HepG2 (cell line): ENCODE measurements at regions not wholly inside any gene's neighbourhood (a gene's known extent, or its start where the extent isn't known, plus 50 kb on each side); places are given as distances from the start of the nearest gene placed in this dataset.

Source experiments
- ATAC-seq: fragments of 200-7000 bp; cut with Tn5 transposase; 3 replicates; pipeline ENCODE4 v1.9.1; 2020; ENCODE audit warnings: mild to moderate bottlenecking, moderate library complexity
- BruUV-seq: library from RNA; stranded (reverse); fragments of 400-500 nt; replicated peaks from 2 replicates; lab custom pipeline; 2021; lab: Mats Ljungman, UMichigan
- CTCF ChIA-PET: fragments of 300-600 bp; formaldehyde crosslinking; extraction: SDS; loops from one replicate; lab custom pipeline; 2021; ENCODE audit warnings: low total read pairs, inconsistent platforms, low intra/inter-chr PET ratio; lab: Yijun Ruan, JAX
- POLR2A ChIA-PET: fragments of 350-600 bp; sonication (Branson Sonifier 250); formaldehyde crosslinking; loops from one replicate; lab custom pipeline; 2020; ENCODE audit warnings: antibody characterized with exemption, inconsistent platforms; lab: Yijun Ruan, JAX
- DNase-seq: peaks from one replicate; pipeline ENCODE4 v3.0.0-alpha.2; 2015; ENCODE audit warnings: low spot score
- FAIRE-seq: peaks from 3 replicates; lab custom pipeline; 2011; peaks lifted over from hg19 to GRCh38; lab: Jason Lieb, UNC
- H2AFZ ChIP-seq: one replicate; pipeline ENCODE4 v1.6.1; 2011; ENCODE audit warnings: low read length, inconsistent platforms
- H3K27ac ChIP-seq: fragments of 300-600 bp; 3 replicates; pipeline ENCODE4 v1.8.0; 2011; ENCODE audit warnings: mixed run types, mild to moderate bottlenecking, mixed read lengths, low read length, inconsistent platforms; ENCODE audit not compliant: insufficient read depth; ENCODE audit errors: extremely low read length
- H3K27me3 ChIP-seq, 2 experiments: fragments of 200-600 bp in 1 of 2; 2 replicates in 1 of 2; 3 replicates in 1 of 2; pipeline versions ENCODE4 v1.6.0 to v1.8.0; 2011; ENCODE audit warnings: low read length in 2 of 2, mild to moderate bottlenecking in 2 of 2, moderate library complexity in 2 of 2, inconsistent platforms in 1 of 2; ENCODE audit not compliant: insufficient read depth in 2 of 2, control insufficient read depth in 1 of 2
- H3K36me3 ChIP-seq, 2 experiments: fragments of 200-600 bp in 1 of 2; replicated peaks in 1 of 2; 2 replicates in 1 of 2; 3 replicates in 1 of 2; pipeline versions ENCODE4 v1.5.1 to v1.8.0; 2011; ENCODE audit warnings: low read length in 2 of 2, inconsistent platforms in 1 of 2; ENCODE audit not compliant: insufficient read depth in 2 of 2, control insufficient read depth in 1 of 2
- H3K4me1 ChIP-seq: 2 replicates; pipeline ENCODE4 v1.5.1; 2012; ENCODE audit warnings: low read length, inconsistent platforms; ENCODE audit not compliant: insufficient read depth
- H3K4me2 ChIP-seq: 2 replicates; pipeline ENCODE4 v1.6.0; 2011; ENCODE audit warnings: low read depth, low read length, inconsistent platforms
- H3K4me3 ChIP-seq, 3 experiments: fragments of 200-600 bp in 1 of 3; sonication (generic), shearing (Covaris generic) in 1 of 3; replicated peaks in 1 of 3; 2 replicates each; pipeline ENCODE4 v1.5.1; 2011 to 2016; ENCODE audit warnings: low read length in 3 of 3, inconsistent platforms in 2 of 3, low read depth in 2 of 3, mild to moderate bottlenecking in 2 of 3, control low read depth in 1 of 3, mixed read lengths in 1 of 3; ENCODE audit not compliant: insufficient read depth in 1 of 3
- H3K79me2 ChIP-seq: one replicate; pipeline ENCODE4 v1.6.1; 2011; ENCODE audit warnings: low read length, inconsistent platforms; ENCODE audit not compliant: insufficient read depth
- H3K9ac ChIP-seq: 2 replicates; pipeline ENCODE4 v1.6.0; 2011; ENCODE audit warnings: mild to moderate bottlenecking, low read depth, low read length, inconsistent platforms; ENCODE audit not compliant: insufficient read depth
- H3K9me3 ChIP-seq: 2 replicates; pipeline ENCODE4 v1.5.1; 2012; ENCODE audit warnings: mild to moderate bottlenecking, low read length
- H4K20me1 ChIP-seq: 2 replicates; pipeline ENCODE4 v1.6.0; 2011; ENCODE audit warnings: inconsistent platforms, mild to moderate bottlenecking, low read length, moderate library complexity; ENCODE audit not compliant: insufficient read depth
- AHDC1 ChIP-seq: sonication (generic); formaldehyde crosslinking; IDR thresholded peaks from 2 replicates; pipeline ENCODE4 v1.5.1; 2020; ENCODE audit warnings: mild to moderate bottlenecking, missing genetic modification reagents, borderline replicate concordance
- HBP1 ChIP-seq: IDR thresholded peaks from 2 replicates; pipeline ENCODE4 v1.6.1; 2016; ENCODE audit warnings: low read depth, control low read depth
- MAFF ChIP-seq: IDR thresholded peaks from 2 replicates; pipeline ENCODE4 v1.6.1; 2011; ENCODE audit warnings: low read depth, low read length, improper control_type of control experiment
- MAFK ChIP-seq, 2 experiments: IDR thresholded peaks in 1 of 2; conservative IDR thresholded peaks in 1 of 2; 2 replicates each; pipeline ENCODE4 v1.6.1; 2011; ENCODE audit warnings: improper control_type of control experiment in 2 of 2, low read length in 2 of 2
- ZNF263 ChIP-seq: sonication (generic); formaldehyde crosslinking; IDR thresholded peaks from 2 replicates; pipeline ENCODE4 v1.4.0; 2020; ENCODE audit warnings: missing genetic modification reagents
- WGBS: methylation state at CpG from one replicate; pipeline ENCODE4 v1.1.6; 2017; ENCODE audit warnings: low lambda C conversion rate; 5-methylcytosine and 5-hydroxymethylcytosine counted together
- in situ Hi-C: cut with HindIII; loops from 2 replicates; pipeline ENCODE4 v1.10.0; 2017; ENCODE audit warnings: low pct_unique_long_range_greater_than_20kb; ENCODE audit not compliant: extremely low pct_ligation_motif_present
- intact Hi-C: fragments of 100-400 bp; cut with micrococcal nuclease; formaldehyde crosslinking; loops from one replicate; pipeline ENCODE4 v1.10.0; 2022; ENCODE audit not compliant: unreplicated experiment

DNA sequence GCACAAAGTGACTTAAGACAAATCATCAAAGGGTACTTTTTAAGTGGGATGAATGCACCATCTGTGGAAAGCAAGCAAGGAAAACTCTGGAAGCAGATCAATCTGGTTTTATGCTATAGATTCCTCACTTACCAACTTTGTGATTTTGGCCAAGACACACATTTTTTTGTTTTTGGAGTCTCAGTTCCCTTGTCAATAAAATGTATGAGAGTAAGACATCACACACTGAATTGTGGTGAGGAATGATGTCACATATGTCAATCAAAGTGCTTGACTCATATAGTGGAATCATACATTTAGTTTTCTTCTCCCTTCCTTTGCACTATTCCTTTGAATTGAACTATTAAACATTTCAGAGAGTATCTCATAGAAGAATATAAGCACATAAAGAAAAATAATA lies 620.5 kb upstream of the CITED2 start (continued):
- TF ChIP-seq AHDC1 (no peak), HBP1 (CRISPR knock-in tag) (no peak)

DNA sequence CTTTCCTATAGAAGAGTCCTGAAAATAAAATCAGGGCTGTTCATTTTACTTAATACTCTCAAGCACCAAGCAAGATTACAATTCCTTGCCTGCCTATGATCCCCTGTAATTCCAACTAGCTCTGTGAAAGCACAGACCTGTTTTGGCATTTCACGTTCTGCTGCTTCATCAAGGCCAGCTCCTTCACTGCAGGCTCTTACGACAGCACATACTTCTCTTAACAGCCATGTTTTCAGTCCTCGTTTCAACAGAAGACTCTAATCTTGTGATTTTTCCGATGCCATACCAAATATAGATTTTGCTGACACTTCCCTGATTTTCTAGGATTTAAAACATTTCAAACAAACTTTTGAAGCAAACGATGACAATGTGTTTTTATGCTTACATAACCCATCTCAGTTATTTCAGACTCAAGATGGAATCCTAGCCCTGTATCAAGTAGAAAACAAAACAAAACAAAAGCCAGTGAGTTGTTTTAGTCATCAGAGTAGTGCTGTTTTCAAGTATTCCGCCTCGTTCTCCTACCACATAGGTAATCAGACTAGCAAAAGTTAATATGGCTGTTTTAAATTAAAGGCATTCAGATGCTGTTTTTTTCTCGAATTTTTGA lies 616.5 kb upstream of the CITED2 start:
- CTCF ChIA-PET = no interaction called here
- intact Hi-C loops = no loop called here
- Histone ChIP-seq H3K4me3 (no peak overlapping the region), H3K4me1 (no peaks in the 10 kb centered on the region), H2AFZ (no peak overlapping the region), H3K36me3 (no peaks in the 10 kb centered on the region), H3K4me2 (no peak overlapping the region), H4K20me1 (no peaks in the 10 kb centered on the region), H3K27ac (no peak overlapping the region), H3K79me2 (no peaks in the 10 kb centered on the region), H3K9me3 (no peaks in the 10 kb centered on the region), H3K9ac (no peak overlapping the region), H3K27me3 (no peaks in the 10 kb centered on the region)
- ATAC-seq (no peak), FAIRE-seq (no peak), DNase-seq (no peak)
- TF ChIP-seq MAFK (conservative IDR thresholded peaks at IDR 0.05 in 1 of 2, IDR thresholded peaks at IDR 0.05 in 1 of 2; ENCODE audit: low read length in 2 of 2) (0 out of 4 replicates have a peak, but pooled peaks of 1 of the 2 experiments have one; percentile 2), MAFF (peak; percentile 17; the same call in 1 of the 2 replicates), ZNF263 (no peak)
- no TSS peak for BruUV-seq
- in situ Hi-C loops = no loop called here
- POLR2A ChIA-PET = no interaction called here
- 13% methylated on average over 8 of the region's 8 CpGs for WGBS
